Cerebellar nuclear complex (tissue), 1 donor: ENCODE measurements at regions not wholly inside any gene's neighbourhood (a gene's known extent, or its start where the extent isn't known, plus 50 kb on each side); places are given as distances from the start of the nearest gene placed in this dataset.
"Not testable (repeated sequence)": the region's sequence is repeated elsewhere in the genome, so short reads cannot be mapped to it uniquely, and the experiment has no call there.

Experiments used
- DNase-seq, 2 experiments: peaks; one replicate each; lab custom pipeline; 2025; lab: John Stamatoyannopoulos, UW

GRCh38 chr1:148357037-148357436 lies 126.1 kb downstream of the PPIAL4G start:
- no peak for DNase-seq

GRCh38 chr1:148355976-148356375 lies 127.1 kb downstream of the PPIAL4G start:
- no peak for DNase-seq

GRCh38 chr1:148354913-148355308 lies 128.2 kb downstream of the PPIAL4G start:
- DNase-seq, result no peak

- DNase-seq, result no peak
Observed at GRCh38 chr1:148354284-148354912, 128.7 kb downstream of the PPIAL4G start.

- DNase-seq, result no peak
Observed at GRCh38 chr1:148353461-148354283, 129.4 kb downstream of the PPIAL4G start.

GRCh38 chr1:148352470-148353053 lies 130.5 kb downstream of the PPIAL4G start:
- DNase-seq, result no peak

- DNase-seq, result no peak
Observed at GRCh38 chr1:148347781-148348180, 135.3 kb downstream of the PPIAL4G start.

- not testable (repeated sequence) for DNase-seq
Observed at GRCh38 chr1:148345659-148346151, 137.4 kb downstream of the PPIAL4G start.

- DNase-seq, result not testable (repeated sequence)
Observed at GRCh38 chr1:148344651-148345050, 138.5 kb downstream of the PPIAL4G start.

GRCh38 chr1:148341729-148342128 lies 141.4 kb downstream of the PPIAL4G start:
- not testable (repeated sequence) for DNase-seq

- not testable (repeated sequence) for DNase-seq
Observed at GRCh38 chr1:148336121-148336918, 146.8 kb downstream of the PPIAL4G start.

GRCh38 chr1:148334339-148335130 lies 148.6 kb downstream of the PPIAL4G start:
- peak; percentile 54 to 86 for DNase-seq

- no peak for DNase-seq
Observed at GRCh38 chr1:148333875-148334338, 149.2 kb downstream of the PPIAL4G start.

- DNase-seq, result no peak
Observed at GRCh38 chr1:148328884-148329283, 154.2 kb downstream of the PPIAL4G start.

GRCh38 chr1:148325031-148325430 lies 158.1 kb downstream of the PPIAL4G start:
- DNase-seq, result not testable (repeated sequence)

- DNase-seq, result not testable (repeated sequence)
Observed at GRCh38 chr1:148324465-148324864, 158.6 kb downstream of the PPIAL4G start.

- not testable (repeated sequence) for DNase-seq
Observed at GRCh38 chr1:148320079-148320478, 163.0 kb downstream of the PPIAL4G start.

- DNase-seq, result no peak
Observed at GRCh38 chr1:148318904-148319242, 164.2 kb downstream of the PPIAL4G start.

- DNase-seq, result no peak
Observed at GRCh38 chr1:148318123-148318903, 164.8 kb downstream of the PPIAL4G start.

- DNase-seq, result no peak
Observed at GRCh38 chr1:148317288-148317985, 165.4 kb upstream of the NBPF11 start.
